ENCODE measurements at regions not wholly inside any gene's neighbourhood (a gene's known extent, or its start where the extent isn't known, plus 50 kb on each side); places are given as distances from the start of the nearest gene placed in this dataset.
"Not testable (repeated sequence)": the region's sequence is repeated elsewhere in the genome, so short reads cannot be mapped to it uniquely, and the experiment has no call there.

DNA sequence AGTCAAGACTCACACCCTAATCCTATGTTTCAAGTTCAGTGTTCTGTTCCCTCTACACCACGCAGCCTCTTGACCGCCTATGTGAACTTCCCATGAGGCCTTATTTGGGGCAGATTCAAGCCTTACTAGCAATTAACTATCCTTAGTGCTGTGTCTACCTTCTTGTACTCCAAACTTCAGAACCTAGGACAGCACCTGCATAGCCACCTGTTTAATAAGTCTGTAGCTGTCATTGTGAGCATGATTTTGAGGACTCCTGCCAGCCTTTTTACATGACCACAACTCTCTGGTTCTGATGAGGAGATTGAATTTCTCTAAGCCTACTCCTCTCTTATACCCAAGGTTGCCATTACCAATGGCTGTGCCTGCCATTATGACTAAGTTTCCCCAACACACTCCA is 50.8 kb upstream of the PCSK1 start:
- peak; percentile 23 for DNase-seq (ENCODE audit: low spot score)

DNA sequence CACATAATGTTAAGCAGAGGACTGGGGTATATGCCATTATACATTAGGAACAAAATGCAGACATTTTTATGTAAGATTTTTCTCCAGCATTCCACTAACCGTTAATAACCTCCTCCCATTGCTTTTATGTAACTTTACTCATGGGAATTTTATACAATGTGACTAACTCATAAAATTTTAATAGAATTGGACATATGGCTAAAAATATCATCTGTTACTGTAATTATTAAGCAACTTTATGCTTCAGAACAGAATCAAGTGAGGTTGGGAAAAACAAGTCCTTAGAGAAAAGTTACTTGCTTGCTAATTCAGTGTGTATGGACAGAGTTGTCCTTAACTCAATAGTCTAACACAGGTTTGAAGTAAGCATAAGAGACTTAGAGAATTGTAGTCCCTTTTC is 54.8 kb upstream of the PCSK1 start:
- no peak for DNase-seq (ENCODE audit: low spot score)

DNA sequence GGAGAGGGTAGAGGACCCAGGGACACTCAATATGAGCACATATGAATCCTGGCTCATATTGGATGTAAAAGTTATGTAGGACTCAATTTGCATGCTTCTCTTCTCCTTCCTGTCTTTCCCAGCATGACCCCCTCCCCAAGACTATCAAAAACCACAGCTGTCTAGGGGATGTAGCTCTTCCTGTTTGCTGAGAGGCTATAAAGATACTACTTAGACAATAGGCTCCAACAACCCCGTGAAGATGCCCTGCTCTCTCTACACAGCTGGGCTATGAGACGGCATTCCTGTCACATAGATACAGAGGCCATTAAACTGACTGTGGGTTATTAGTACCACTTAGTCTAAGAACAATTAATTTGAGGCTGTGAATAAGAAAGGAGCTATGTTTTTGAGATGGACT is 56.5 kb upstream of the PCSK1 start:
- DNase-seq (ENCODE audit: low spot score) = no peak

DNA sequence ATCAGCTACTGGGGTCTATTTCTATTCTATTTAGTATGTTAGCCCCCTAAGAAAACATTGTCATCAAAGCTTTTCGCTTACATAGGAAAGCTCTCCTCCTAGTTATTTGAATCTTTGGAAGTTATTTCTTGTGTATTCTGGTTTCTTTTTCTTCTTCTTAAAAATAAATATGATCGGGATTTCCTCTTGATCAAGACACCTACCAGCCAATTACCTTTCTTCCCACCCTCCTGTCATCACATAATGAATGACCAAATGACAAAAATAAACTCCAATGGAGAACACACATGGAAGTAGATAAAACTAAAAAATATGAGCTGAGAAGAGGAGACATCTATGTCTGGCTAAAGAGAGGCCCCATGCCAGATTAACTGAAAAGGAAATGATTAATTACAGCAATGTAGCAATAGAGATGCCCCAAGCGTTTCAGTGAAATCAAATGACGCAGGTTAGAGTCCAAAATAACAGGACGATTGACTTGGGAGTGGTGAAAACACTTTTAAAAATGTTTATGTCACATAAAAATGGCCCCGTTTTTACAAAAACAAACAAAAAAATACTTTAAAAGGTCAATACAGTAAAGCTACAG is 59.5 kb upstream of the PCSK1 start:
- DNase-seq (ENCODE audit: low spot score) = no peak

DNA sequence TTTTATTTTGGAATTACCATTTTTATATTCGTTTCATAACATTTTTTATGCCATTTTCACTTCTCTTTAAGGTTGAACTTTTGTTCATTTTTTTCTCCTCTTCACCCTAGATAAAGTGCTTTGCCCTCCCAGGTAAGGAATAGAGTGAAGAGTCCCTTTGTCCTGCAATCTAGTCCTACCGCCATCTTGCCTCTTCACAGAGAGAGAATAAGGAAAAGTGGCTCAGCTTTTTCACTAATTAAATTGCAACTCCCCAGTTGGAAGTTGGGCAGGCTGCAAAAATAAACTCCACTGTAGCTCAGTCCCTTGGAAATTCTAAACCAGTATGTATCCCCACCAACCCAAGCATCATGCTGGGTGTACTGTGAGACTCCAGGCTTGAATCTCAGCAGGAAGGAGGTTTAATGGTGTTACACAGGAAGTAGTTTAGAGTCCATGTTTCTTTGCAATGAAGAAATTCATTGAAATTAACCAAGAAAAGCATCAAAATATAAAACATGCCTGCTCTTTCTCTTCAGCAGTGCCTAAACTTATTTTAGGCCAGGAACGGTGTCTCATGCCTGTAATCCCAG is 60.3 kb upstream of the PCSK1 start:
- DNase-seq (ENCODE audit: low spot score) = no peak

DNA sequence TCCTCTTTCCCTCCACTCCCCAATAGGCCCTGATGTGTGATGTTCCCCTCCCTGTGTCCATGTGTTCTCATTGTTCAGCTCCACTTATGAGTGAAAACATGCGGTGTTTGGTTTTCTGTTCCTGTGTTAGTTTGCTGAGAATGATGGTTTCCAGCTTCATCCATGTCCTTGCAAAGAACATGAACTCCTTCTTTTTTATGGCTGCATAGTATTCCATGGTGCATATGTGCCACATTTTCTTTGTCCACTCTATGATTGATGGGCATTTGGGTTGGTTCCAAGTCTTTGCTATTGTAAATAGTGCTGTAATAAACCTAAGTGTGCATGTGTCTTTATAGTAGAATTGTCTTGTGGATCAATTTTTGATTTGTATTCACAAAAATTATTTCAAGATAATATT is 62.4 kb upstream of the PCSK1 start:
- DNase-seq (ENCODE audit: low spot score) = not testable (repeated sequence)

DNA sequence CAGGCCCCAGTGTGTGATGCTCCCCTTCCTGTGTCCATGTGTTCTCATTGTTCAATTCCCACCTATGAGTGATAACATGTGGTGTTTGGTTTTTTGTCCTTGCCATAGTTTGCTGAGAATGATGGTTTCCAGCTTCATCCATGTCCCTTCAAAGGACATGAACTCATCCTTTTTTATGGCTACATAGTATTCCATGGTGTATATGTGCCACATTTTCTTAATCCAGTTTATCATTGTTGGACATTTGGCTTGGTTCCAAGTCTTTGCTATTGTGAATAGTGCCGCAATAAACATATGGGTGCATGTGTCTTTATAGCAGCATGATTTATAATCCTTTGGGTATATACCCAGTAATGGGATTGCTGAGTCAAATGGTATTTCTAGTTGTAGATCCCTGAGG is 64.0 kb upstream of the PCSK1 start:
- not testable (repeated sequence) for DNase-seq (ENCODE audit: low spot score)

DNA sequence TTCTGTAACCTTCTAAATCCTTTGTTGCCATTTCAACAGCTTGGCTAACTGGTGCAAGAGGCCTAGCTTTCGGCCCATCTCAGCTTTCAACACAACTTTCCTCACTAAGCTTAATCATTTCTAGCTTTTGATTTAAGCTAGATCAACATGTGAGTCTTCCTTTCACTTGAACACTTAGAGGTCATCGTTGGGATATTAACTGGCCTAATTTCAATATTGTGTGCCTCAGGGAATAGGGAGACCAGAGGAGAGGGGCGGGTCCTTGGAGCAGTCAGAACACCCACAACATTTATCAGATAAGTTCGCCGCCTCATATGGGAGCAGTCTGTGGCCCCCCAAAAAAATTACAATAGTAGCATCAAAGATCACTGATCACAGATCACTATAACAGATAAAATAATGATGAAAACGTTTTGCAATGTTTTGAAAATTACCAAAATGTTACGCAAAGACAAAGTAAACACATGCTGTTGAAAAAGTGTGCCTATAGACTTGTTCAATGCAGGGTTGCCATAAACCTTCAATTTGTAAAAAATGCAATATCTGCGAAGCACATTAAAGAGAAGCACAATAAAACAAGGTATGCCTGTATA is 66.8 kb upstream of the PCSK1 start:
- no peak for DNase-seq (ENCODE audit: low spot score)

DNA sequence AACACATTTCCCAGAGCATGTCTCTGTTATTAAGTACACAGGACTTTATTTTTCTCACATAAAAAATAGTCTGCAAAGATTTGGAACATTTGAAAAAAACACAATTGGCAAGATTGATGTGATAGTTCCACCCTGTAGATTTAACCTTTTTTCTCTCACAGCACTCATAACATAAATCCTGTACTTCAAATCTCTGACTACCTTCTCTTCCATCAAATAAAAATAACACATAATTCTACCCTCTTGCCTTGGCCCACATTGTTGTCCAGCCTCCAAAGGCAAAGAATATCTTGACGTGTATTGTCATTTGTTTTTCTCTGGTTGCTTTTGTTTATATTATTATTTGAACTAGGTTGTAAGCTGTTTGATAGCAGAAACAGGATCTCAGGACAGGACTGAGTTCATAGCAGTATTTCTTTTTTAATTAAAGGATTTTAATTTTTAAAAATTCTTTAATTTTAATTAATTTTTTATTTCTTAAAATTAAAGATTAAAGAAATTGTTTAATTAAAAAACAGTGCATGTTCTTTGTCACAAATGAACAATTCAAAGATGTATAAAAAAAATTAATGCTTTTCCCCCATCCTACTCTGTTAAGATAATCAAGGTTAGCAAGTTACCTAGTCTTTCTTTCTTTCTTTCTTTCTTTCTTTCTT is 69.1 kb upstream of the PCSK1 start:
- no peak for DNase-seq (ENCODE audit: low spot score)

DNA sequence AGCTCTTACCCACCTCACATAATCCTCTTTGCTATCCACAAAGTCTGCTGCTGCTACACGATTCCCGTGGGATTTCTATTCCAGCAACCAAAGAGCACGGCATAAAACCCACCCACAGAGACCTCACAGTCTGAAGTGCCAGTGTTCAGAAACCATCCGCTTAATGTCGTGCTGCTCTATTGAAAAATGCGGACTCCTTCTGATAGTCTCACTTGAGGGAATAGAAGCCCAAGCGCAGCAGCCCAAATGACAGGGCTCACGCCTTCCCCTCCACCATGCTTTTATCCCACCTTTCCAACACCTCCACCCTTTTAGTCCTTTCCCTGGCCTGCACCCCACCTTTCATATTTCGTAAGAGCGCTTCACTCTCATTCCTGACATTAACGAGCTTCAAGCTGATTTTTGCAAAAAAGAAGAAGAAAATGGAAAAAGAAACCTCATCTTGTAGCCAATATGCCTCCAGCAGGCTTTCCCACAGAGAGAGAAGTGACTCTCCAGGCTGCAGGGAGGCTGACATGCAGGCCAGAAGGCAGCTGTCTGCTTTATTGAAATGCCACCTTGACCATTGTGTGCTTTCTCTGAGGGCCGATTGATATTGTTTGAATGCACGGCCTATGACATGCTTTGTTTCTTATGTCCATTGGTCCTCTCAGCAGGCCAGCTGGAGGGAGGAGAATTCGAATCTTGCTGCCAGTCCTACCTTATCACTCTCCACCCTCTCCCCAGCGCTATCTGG is 70.6 kb upstream of the PCSK1 start:
- no peak for DNase-seq (ENCODE audit: low spot score)

DNA sequence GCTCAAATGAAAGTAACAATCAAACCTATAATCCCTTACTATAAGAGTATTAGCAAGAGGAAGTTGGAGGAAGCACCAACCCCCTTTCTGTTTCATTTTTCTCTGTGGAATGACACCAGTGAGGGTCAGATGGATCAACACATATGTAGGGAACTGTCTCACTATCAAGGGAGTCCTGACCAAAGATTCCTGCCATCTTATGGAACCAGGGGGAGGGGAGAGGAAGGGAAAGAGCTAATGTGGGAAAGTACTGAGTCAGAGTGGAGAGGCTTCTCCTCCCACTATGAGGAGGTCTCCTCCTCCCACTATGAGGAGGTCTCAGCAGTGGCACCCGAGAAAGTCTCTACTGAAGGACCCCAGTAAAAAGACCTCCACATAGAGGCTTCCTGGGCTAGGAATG is 73.3 kb upstream of the PCSK1 start:
- no peak for DNase-seq (ENCODE audit: low spot score)

DNA sequence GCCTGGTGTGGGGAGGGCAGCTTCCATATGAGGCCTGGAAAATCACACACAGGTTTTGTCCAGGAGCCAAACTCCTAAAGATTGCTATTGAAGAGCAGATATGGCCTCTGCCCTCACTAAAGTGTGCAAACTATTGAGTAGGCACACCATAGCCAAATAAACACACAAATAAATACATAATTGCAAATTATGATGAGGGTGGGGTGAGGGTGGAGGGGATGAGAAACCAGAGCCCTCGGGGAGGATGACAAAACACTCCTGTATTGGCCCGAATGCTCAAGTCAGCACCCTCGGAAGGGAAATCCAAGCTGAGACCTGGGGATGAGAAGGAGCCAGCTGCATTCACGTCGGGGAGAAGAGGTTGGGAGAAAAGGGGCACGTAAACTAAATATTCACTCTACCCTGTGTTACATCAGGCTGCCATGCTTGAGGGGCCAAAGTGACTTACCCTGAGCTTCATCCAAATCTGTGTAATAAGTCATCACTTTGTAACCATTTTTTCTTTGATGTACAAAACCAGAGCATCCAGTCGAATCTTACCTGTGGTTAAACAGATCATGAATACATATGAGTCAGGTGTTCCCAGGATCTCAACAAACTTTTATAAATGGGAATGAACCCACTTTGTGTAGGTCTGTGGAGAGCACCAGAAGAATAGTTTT is 73.9 kb upstream of the PCSK1 start:
- DNase-seq (ENCODE audit: low spot score) = no peak

DNA sequence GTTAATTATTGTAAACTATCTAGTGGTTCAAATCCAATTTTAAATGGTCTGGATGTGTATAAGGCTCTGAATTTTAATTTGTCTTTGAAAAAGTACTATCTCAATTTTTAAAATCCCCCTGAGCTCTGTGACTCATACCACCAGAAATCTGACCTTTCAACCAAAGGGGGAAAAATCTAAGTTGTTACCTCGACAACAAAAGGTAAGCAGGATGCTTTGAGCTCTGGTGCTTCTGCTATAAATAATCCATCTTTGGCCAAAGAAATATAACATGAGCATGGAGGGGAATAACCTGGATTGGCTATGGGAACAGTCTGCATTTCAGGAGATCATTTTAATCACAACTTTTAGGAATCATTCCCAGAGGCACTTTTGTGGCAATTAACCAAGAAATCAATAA is 76.3 kb upstream of the PCSK1 start:
- DNase-seq (ENCODE audit: low spot score) = no peak

DNA sequence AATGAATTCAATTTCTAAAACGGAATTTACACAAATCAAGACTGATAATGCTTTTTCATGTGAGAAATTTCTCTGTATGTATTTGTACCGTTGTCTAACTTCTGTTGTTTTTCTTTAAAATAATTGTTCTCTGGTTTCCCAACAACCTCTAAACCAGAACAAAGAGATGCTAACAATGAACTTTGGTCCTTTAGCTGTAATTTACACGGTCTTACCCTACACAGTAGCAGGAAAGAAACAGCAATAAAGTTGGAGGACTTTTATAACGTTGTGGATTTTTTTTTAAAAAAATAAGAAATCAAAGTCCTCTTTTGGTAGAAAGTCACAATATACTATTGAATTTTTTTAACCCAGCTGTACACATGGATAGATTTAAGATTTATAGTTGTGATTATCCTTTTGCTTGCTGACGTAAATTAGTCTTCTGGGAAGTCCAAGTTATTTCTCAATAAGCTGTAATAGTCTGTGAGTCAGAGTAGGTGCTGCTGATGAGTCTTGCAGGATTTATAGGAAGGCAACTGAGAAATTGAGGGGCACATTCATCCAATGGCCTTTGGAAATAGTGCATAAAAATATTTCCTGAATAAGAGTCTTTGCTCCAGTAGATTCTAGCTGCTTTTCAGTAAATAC is 76.8 kb upstream of the PCSK1 start:
- no peak for DNase-seq (ENCODE audit: low spot score)

DNA sequence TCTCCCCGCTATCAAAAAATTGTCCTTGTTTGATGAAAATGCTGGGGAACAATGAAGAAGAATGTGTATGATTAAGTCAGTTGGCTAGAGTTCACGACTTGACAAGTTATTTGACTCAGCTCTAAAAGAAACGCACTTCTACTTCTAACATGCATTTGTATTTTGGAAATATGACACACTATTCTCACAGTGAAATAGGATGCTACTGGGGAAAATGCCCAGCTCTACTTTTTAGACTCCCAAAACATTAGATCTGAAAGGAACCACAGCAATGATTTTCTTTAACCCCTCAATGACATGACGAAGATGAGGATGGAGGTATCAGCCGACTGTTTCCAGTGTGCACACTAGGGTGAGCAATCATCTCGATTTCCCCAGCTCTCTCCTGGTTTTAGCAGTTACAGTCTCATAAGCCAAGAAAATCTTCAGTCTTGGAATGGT is 83.6 kb upstream of the PCSK1 start:
- no peak for DNase-seq (ENCODE audit: low spot score)

DNA sequence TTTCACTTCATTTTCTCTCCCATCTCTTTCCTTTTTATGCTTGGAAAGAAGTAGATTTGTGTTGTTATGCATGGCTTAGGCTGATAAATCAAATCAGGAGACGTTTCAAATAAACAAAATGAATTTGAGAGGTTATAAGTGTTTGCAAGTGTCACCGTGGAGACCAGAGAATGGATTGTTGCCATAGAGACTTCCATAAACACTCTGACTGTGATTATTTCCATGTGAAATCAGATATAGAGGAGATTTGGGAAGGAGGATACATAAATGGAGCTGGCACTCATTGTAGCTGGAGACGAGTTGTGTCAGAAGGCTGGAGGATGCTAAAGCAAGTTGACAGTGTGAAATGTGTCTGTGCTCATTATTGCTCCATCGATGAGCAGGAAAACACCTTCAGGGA is 84.2 kb upstream of the PCSK1 start:
- no peak for DNase-seq (ENCODE audit: low spot score)

DNA sequence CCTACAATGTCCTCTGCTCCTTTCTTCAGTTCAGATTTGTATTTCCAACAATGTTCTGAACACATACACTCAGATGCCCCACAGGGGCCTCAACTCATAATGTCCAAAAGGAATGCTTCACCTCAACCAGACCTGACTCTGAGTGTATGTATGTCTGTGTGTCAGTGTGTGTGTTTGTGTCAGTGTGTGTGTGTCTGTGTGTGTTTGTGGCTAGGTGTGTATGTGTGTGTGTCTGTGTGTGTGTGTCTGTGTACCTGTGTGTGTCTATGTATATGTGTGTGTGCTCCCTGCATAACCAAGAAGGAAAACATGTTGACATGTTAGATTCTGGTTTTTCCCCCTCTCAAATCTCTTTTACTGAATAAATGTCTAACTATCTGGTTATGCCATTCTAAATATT is 87.3 kb upstream of the PCSK1 start:
- no peak for DNase-seq (ENCODE audit: low spot score)

DNA sequence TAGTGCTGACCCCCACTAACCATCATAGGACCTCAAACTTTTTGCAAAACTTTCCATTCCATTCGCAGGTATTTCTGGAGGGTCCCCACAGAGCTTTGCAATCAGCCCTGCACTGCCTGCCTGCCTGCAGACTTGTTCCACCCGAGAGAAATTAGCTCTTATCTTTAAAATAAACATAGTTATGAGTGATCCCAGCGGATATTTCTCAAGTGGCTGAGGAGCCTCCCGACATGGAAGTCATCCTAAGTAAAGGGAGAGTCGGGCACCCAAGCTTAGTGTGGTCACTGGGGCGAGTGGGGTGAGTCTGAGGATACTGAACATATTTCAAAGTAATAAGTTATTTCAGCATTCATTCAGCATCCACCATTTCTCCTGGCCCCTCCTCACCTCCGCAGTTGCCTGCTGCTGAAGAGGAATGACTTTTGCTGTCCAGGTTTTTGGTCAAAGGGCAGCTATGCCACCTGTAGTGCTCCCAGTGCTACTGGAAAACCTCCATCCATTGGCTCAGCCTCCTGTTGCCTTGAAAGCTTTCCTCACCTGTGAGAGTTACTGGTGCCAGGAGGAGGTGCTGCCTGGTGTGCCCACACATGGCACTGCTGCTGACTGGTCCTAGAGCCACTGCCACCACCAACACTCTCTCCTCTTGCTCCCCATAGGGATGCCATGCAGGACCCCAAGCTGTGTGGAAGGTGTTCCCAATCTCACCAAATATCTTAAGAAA is 89.7 kb upstream of the PCSK1 start:
- DNase-seq (ENCODE audit: low spot score) = no peak

DNA sequence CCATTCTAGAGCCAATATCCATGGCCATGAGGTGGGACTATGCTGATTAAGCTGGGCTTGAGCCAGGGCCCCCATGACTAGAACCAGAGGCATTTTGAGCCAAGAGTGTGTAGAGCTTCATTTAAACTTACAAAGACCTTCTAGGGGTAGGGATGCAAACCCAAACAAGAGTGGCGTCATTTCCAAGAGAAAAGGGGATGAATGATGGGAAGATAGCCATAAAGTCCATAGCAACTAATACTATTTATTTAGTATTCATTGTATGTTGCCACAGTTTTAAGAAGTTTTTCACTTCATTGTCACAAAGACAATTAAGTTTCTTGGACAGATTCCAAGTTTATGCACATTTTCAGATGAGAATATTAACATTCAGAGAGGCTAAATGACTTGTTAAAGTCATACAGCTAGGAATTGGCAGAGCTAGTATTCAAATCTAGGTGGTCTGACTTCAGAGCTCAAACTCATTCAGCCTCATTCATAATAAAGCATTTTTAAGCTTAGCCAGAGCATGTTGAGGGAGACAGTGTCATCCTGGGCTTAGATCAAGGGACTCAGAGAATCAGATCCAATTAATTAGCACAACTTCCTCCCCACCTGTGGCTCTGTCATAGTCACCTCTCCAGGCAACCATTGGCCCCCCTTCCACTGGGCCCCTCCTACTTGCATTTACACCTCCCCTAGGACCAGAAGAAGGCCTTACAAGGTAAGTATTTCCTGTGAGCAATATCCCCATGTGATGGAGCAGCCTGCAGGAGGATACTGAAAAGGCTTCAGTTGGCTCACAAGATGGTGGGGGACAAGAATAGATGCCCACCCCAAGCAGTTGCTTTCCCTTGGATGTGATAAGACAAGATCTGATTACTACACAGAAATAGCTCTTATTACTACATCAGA is 95.0 kb upstream of the PCSK1 start:
- no peak for DNase-seq (ENCODE audit: low spot score)

DNA sequence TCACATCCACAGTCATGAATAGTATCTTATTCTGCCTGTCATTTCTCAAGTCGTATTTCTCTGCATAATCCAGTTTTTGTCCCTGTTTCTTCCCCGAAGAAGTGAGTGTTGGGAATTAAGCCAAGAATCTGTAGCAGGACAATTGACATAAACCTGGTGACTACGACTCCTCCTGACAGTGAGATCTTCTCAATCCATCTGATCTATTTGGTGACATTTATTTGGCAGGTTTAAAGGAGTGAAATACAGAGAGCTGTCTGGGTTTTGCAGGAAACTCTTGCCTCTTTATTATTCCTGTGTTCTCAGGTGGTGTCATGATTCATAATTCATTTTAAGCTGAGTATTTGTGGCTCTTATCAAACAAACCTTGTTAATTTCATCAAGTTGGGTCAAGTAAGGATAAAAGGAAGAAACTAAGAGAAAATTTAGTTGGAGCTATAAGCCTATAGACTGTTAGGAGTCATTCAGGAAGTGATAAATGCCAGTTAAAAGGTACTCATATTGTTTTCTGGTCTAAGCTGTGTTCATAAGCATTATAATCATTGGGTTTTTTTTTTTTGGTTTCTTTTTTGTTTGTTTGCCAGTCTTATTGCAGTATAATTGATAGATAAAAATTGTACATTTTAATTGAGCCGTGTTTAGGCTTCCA is 95.9 kb upstream of the PCSK1 start:
- no peak for DNase-seq (ENCODE audit: low spot score)
